ENCODE measurements at regions not wholly inside any gene's neighbourhood (a gene's known extent, or its start where the extent isn't known, plus 50 kb on each side); places are given as distances from the start of the nearest gene placed in this dataset.

DNA sequence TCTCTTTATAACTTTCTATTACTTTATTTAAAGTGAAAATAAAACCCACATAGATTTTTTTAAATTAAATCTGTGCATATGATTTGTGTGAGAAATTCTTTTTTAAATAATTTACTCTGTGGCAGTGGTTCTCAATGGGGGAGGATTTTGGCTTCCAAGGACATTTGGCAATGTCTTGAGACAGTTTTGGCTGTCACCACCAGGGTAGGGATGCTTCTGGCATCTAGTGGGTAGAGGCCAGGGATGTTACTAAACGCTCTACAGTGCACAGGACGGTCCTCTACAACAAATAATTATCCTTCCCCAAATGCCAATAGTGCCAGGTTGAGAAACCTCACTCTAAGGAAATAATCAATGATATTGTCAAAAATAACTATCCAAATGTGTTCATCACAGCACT is 177.9 kb upstream of the CCNG1 start (continued):
- TF ChIP-seq NFE2L1 (CRISPR knock-in tag; IDR thresholded peaks at IDR 0.05) = no peak
- TF ChIP-seq, protein P1, sequence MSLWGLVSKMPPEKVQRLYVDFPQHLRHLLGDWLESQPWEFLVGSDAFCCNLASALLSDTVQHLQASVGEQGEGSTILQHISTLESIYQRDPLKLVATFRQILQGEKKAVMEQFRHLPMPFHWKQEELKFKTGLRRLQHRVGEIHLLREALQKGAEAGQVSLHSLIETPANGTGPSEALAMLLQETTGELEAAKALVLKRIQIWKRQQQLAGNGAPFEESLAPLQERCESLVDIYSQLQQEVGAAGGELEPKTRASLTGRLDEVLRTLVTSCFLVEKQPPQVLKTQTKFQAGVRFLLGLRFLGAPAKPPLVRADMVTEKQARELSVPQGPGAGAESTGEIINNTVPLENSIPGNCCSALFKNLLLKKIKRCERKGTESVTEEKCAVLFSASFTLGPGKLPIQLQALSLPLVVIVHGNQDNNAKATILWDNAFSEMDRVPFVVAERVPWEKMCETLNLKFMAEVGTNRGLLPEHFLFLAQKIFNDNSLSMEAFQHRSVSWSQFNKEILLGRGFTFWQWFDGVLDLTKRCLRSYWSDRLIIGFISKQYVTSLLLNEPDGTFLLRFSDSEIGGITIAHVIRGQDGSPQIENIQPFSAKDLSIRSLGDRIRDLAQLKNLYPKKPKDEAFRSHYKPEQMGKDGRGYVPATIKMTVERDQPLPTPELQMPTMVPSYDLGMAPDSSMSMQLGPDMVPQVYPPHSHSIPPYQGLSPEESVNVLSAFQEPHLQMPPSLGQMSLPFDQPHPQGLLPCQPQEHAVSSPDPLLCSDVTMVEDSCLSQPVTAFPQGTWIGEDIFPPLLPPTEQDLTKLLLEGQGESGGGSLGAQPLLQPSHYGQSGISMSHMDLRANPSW (CRISPR knock-in tag; conservative IDR thresholded peaks at IDR 0.05; ENCODE audit: low read depth) = no peak

DNA sequence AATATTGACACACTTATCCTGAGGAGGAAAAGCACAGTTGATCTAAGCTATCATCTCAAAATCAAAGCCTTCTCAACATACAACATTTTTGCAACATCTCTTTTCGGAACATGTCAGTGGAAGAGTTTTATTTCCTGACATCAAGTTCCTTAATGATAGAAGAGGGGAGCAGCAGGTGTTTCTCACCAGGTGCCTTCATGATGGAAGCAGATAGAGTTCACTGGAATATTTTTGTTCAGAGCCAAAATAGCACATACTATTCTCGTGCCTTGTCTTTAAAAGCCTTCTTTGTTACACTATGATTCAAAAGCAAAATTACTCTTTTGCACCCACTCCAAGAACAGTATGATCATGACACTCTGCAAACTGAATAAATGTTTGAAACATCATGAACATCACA is 176.9 kb upstream of the CCNG1 start:
- ChIA-PET POLR2A (no interaction called here), CTCF (no interaction called here)
- no peaks in the 10 kb centered on the region for H3K4me1 Mint-ChIP-seq

DNA sequence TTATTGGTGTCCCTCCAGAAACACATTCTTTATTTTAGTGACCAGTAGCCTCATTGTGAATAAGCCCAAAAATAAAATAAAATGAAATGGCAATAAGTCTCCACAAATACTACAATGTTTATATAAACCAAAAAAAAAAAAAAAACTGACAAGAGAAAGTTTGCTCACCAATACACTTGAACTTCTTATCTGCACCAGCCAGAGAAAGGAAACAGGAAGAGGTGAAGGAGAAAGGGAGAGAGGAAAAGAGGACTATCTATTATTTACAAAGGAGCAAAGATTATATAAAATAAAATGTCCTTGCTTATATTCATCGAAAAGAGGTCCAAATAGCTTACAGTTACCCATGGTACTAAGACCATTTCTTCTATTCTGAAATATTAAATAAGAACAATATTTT is 176.4 kb upstream of the CCNG1 start:
- POLR2A ChIA-PET = no interaction called here
- TF ChIP-seq, protein P2, sequence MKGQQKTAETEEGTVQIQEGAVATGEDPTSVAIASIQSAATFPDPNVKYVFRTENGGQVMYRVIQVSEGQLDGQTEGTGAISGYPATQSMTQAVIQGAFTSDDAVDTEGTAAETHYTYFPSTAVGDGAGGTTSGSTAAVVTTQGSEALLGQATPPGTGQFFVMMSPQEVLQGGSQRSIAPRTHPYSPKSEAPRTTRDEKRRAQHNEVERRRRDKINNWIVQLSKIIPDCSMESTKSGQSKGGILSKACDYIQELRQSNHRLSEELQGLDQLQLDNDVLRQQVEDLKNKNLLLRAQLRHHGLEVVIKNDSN (CRISPR knock-in tag; IDR thresholded peaks at IDR 0.05) = no peak
- TF ChIP-seq PRRX2 (CRISPR knock-in tag; IDR thresholded peaks at IDR 0.05) = no peak
- TF ChIP-seq, protein P3, sequence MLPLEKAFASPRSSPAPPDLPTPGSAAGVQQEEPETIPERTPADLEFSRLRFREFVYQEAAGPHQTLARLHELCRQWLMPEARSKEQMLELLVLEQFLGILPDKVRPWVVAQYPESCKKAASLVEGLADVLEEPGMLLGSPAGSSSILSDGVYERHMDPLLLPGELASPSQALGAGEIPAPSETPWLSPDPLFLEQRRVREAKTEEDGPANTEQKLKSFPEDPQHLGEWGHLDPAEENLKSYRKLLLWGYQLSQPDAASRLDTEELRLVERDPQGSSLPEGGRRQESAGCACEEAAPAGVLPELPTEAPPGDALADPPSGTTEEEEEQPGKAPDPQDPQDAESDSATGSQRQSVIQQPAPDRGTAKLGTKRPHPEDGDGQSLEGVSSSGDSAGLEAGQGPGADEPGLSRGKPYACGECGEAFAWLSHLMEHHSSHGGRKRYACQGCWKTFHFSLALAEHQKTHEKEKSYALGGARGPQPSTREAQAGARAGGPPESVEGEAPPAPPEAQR (CRISPR knock-in tag; IDR thresholded peaks at IDR 0.05) = no peak
- no peaks in the 10 kb centered on the region for H3K4me1 Mint-ChIP-seq
- ATAC-seq = no peak
- H3K36me3 Mint-ChIP-seq = no peaks in the 10 kb centered on the region
- H3K27ac Mint-ChIP-seq = no peak overlapping the region
- no peak for DNase-seq (ENCODE audit: low spot score)
- no peaks in the 10 kb centered on the region for H3K9me3 Mint-ChIP-seq
- no peak overlapping the region for H3K4me3 Mint-ChIP-seq
- CTCF ChIA-PET = no interaction called here
- H3K27me3 Mint-ChIP-seq (ENCODE audit: low read depth) = no peaks in the 10 kb centered on the region

More for the DNA sequence above, 176.9 kb upstream of the CCNG1 start:
- no peak overlapping the region for H3K27ac Mint-ChIP-seq
- TF ChIP-seq, protein P4, sequence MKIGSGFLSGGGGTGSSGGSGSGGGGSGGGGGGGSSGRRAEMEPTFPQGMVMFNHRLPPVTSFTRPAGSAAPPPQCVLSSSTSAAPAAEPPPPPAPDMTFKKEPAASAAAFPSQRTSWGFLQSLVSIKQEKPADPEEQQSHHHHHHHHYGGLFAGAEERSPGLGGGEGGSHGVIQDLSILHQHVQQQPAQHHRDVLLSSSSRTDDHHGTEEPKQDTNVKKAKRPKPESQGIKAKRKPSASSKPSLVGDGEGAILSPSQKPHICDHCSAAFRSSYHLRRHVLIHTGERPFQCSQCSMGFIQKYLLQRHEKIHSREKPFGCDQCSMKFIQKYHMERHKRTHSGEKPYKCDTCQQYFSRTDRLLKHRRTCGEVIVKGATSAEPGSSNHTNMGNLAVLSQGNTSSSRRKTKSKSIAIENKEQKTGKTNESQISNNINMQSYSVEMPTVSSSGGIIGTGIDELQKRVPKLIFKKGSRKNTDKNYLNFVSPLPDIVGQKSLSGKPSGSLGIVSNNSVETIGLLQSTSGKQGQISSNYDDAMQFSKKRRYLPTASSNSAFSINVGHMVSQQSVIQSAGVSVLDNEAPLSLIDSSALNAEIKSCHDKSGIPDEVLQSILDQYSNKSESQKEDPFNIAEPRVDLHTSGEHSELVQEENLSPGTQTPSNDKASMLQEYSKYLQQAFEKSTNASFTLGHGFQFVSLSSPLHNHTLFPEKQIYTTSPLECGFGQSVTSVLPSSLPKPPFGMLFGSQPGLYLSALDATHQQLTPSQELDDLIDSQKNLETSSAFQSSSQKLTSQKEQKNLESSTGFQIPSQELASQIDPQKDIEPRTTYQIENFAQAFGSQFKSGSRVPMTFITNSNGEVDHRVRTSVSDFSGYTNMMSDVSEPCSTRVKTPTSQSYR (CRISPR knock-in tag; IDR thresholded peaks at IDR 0.05) = no peak
- no peak for TF ChIP-seq ZNF317 (CRISPR knock-in tag; IDR thresholded peaks at IDR 0.05; ENCODE audit: borderline replicate concordance, low read depth)
- TF ChIP-seq, protein P5, sequence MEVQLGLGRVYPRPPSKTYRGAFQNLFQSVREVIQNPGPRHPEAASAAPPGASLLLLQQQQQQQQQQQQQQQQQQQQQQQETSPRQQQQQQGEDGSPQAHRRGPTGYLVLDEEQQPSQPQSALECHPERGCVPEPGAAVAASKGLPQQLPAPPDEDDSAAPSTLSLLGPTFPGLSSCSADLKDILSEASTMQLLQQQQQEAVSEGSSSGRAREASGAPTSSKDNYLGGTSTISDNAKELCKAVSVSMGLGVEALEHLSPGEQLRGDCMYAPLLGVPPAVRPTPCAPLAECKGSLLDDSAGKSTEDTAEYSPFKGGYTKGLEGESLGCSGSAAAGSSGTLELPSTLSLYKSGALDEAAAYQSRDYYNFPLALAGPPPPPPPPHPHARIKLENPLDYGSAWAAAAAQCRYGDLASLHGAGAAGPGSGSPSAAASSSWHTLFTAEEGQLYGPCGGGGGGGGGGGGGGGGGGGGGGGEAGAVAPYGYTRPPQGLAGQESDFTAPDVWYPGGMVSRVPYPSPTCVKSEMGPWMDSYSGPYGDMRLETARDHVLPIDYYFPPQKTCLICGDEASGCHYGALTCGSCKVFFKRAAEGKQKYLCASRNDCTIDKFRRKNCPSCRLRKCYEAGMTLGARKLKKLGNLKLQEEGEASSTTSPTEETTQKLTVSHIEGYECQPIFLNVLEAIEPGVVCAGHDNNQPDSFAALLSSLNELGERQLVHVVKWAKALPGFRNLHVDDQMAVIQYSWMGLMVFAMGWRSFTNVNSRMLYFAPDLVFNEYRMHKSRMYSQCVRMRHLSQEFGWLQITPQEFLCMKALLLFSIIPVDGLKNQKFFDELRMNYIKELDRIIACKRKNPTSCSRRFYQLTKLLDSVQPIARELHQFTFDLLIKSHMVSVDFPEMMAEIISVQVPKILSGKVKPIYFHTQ (CRISPR knock-in tag; IDR thresholded peaks at IDR 0.05) = no peak
- no peak for TF ChIP-seq ESRRA (CRISPR knock-in tag; IDR thresholded peaks at IDR 0.05; ENCODE audit: borderline replicate concordance)
- TF ChIP-seq, protein P6, sequence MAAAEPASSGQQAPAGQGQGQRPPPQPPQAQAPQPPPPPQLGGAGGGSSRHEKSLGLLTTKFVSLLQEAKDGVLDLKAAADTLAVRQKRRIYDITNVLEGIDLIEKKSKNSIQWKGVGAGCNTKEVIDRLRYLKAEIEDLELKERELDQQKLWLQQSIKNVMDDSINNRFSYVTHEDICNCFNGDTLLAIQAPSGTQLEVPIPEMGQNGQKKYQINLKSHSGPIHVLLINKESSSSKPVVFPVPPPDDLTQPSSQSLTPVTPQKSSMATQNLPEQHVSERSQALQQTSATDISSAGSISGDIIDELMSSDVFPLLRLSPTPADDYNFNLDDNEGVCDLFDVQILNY (CRISPR knock-in tag; IDR thresholded peaks at IDR 0.05) = no peak
- TF ChIP-seq ATF1 (CRISPR knock-in tag; IDR thresholded peaks at IDR 0.05) = no peak
- no peaks in the 10 kb centered on the region for H3K27me3 Mint-ChIP-seq (ENCODE audit: low read depth)
- ATAC-seq = no peak
- DNase-seq (ENCODE audit: low spot score) = no peak
- no peaks in the 10 kb centered on the region for H3K9me3 Mint-ChIP-seq
- H3K36me3 Mint-ChIP-seq = no peaks in the 10 kb centered on the region
- H3K4me3 Mint-ChIP-seq = no peak overlapping the region

Data from WTC11 (cell line).